ENCODE measurements at regions not wholly inside any gene's neighbourhood (a gene's known extent, or its start where the extent isn't known, plus 50 kb on each side); places are given as distances from the start of the nearest gene placed in this dataset.
"Not testable (repeated sequence)": the region's sequence is repeated elsewhere in the genome, so short reads cannot be mapped to it uniquely, and the experiment has no call there.

DNA sequence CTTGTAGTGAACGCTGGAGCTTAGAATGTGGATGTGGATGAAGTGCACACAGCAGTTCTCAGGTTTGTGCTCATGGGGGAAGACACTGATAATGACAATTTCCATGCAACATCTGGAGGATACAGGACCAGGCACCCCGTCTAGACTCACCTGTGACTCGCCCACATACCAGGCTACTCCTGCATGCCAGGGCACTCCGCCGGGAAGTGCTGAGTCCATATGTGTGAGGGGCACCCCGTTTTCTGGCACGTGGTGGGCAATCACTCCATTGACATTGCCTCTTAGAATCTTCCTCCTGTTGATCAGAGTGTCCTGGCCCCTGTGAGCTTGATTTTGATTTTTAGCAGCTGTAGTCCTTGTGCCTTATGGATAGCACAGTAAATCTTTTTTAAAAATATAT is 90.9 kb upstream of the LRPAP1 start:
- H3F3A ChIP-seq (ENCODE audit: insufficient read depth) = no peaks in the 10 kb centered on the region
- H3K9me3 ChIP-seq (ENCODE audit: low read depth) = no peaks in the 10 kb centered on the region
- no peak overlapping the region for H3K27ac ChIP-seq
- no peak overlapping the region for H3K4me2 ChIP-seq (ENCODE audit: unreplicated experiment)
- DNase-seq = no peak
- H2AFZ ChIP-seq = no peak overlapping the region
- no peaks in the 10 kb centered on the region for H3K79me2 ChIP-seq (ENCODE audit: insufficient read depth)
- H3K27me3 ChIP-seq (replicated peaks; ENCODE audit: insufficient read depth) = peaks cover 13% of the 10 kb centered on the region
- no peaks in the 10 kb centered on the region for H4K20me1 ChIP-seq (ENCODE audit: insufficient read depth)
- no peaks in the 10 kb centered on the region for H3K4me1 ChIP-seq (ENCODE audit: insufficient read depth)
- H3K4me3 ChIP-seq = no peak overlapping the region
- WGBS, 2 experiments (ENCODE audit: low coverage in 1 of 2, low lambda C conversion rate in 2 of 2, missing lambda C conversion rate in 2 of 2) = 28 to 43% methylated on average over 7 of the region's 7 CpGs
- H3K9me2 ChIP-seq (ENCODE audit: insufficient read depth) = no peaks in the 10 kb centered on the region
- in situ Hi-C loops (cut with MboI) = no loop called here
- H3K9ac ChIP-seq = no peak overlapping the region
- no peaks in the 10 kb centered on the region for H3K36me3 ChIP-seq (ENCODE audit: low read depth)
- no peak for TF ChIP-seq EZH2 (IDR thresholded peaks at IDR 0.05; ENCODE audit: insufficient read depth, poor library complexity, severe bottlenecking)
- no peak for TF ChIP-seq EZH2phosphoT487 (IDR thresholded peaks at IDR 0.05; ENCODE audit: insufficient read depth, low read depth)

DNA sequence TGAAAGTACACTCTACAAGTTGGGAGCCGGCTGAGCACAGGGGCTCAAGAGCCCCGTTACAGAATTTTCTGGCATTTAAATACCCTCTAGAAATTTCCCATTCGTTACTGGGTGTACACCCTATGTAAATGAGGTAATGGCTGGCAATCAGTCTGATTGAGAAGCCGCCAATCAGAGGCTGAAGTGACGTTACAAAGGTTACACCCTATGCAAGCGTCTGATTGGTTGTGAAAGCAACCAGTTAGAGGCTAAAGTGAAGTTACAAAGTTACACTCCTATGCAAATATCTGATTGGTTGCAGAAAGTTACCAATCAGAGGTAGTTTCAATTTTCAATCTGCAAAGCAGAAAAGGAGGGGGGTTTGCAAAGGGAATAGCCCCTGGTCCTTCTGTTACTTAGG is 88.1 kb upstream of the LRPAP1 start:
- H3K4me1 ChIP-seq (ENCODE audit: insufficient read depth); DNase-seq; in situ Hi-C loops (cut with MboI): not testable (repeated sequence)

DNA sequence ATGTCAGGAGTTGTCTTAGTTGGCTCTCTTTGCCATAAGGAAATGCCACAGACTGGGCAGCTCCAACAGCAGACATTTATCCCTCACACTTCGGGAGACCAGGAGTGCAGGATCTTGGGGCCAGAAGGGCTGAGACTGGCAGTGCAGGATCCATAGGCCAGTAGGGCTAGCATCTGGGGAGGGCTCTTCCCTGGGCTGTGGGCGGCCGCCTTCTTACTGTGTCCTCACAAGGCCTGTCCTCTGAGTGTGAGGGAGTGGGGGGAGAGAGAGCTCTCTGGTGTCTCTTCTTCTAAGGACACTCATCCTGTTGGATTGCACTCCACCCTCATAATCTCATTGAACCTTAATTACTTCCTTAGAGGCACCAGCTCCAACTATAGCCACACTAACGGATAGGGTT is 87.5 kb upstream of the LRPAP1 start:
- H3K9me3 ChIP-seq (ENCODE audit: low read depth); H3F3A ChIP-seq (ENCODE audit: insufficient read depth); H3K4me2 ChIP-seq (ENCODE audit: unreplicated experiment); DNase-seq; H2AFZ ChIP-seq; H3K27me3 ChIP-seq (replicated peaks; ENCODE audit: insufficient read depth); H3K4me1 ChIP-seq (ENCODE audit: insufficient read depth); H4K20me1 ChIP-seq (ENCODE audit: insufficient read depth); in situ Hi-C loops (cut with MboI); H3K79me2 ChIP-seq (ENCODE audit: insufficient read depth); H3K9ac ChIP-seq; H3K27ac ChIP-seq; H3K36me3 ChIP-seq (ENCODE audit: low read depth); H3K9me2 ChIP-seq (ENCODE audit: insufficient read depth); H3K4me3 ChIP-seq: not testable (repeated sequence)
- 51 to 61% methylated on average over 4 of the region's 4 CpGs for WGBS, 2 experiments (ENCODE audit: low coverage in 1 of 2, low lambda C conversion rate in 2 of 2, missing lambda C conversion rate in 2 of 2)

More for the DNA sequence above, 88.1 kb upstream of the LRPAP1 start:
- H3K9me2 ChIP-seq (ENCODE audit: insufficient read depth); H3K9me3 ChIP-seq (ENCODE audit: low read depth); H3K27ac ChIP-seq; H3K36me3 ChIP-seq (ENCODE audit: low read depth); H3K27me3 ChIP-seq (replicated peaks; ENCODE audit: insufficient read depth); H3F3A ChIP-seq (ENCODE audit: insufficient read depth); H3K9ac ChIP-seq; H4K20me1 ChIP-seq (ENCODE audit: insufficient read depth); H3K79me2 ChIP-seq (ENCODE audit: insufficient read depth); H2AFZ ChIP-seq; H3K4me2 ChIP-seq (ENCODE audit: unreplicated experiment); H3K4me3 ChIP-seq: not testable (repeated sequence)
- WGBS, 2 experiments (ENCODE audit: low coverage in 1 of 2, low lambda C conversion rate in 2 of 2, missing lambda C conversion rate in 2 of 2) = 22 to 25% methylated on average over 6 of the region's 6 CpGs

DNA sequence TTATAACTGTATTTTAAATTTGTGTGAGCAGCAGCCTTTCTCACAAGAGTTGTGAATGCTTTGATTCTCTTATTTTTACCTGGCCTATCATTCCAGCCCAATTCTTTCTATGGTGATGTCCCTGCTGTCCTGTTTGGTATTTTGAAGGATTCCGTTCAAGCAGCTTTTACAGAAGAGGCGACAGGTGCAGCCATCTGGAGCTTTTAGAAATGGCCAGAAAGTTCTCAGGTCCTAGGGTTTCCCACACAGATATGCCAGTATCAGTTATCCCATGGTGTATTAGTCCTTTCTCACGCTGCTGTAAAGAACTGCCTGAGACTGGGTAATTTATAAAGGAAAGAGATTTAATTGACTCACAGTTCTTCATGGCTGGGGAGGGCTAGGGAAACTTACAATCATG is 86.1 kb upstream of the LRPAP1 start:
- H3K4me1 ChIP-seq (ENCODE audit: insufficient read depth); H3K79me2 ChIP-seq (ENCODE audit: insufficient read depth); H3K27me3 ChIP-seq (replicated peaks; ENCODE audit: insufficient read depth); H3K36me3 ChIP-seq (ENCODE audit: low read depth); H3K9ac ChIP-seq; H3F3A ChIP-seq (ENCODE audit: insufficient read depth); H3K27ac ChIP-seq; H3K9me2 ChIP-seq (ENCODE audit: insufficient read depth); H3K4me2 ChIP-seq (ENCODE audit: unreplicated experiment); H3K9me3 ChIP-seq (ENCODE audit: low read depth); DNase-seq; in situ Hi-C loops (cut with MboI); H2AFZ ChIP-seq; H4K20me1 ChIP-seq (ENCODE audit: insufficient read depth); H3K4me3 ChIP-seq: not testable (repeated sequence)
- WGBS, 2 experiments (ENCODE audit: low coverage in 1 of 2, low lambda C conversion rate in 2 of 2, missing lambda C conversion rate in 2 of 2) = 20 to 23% methylated on average over 3 of the region's 3 CpGs

DNA sequence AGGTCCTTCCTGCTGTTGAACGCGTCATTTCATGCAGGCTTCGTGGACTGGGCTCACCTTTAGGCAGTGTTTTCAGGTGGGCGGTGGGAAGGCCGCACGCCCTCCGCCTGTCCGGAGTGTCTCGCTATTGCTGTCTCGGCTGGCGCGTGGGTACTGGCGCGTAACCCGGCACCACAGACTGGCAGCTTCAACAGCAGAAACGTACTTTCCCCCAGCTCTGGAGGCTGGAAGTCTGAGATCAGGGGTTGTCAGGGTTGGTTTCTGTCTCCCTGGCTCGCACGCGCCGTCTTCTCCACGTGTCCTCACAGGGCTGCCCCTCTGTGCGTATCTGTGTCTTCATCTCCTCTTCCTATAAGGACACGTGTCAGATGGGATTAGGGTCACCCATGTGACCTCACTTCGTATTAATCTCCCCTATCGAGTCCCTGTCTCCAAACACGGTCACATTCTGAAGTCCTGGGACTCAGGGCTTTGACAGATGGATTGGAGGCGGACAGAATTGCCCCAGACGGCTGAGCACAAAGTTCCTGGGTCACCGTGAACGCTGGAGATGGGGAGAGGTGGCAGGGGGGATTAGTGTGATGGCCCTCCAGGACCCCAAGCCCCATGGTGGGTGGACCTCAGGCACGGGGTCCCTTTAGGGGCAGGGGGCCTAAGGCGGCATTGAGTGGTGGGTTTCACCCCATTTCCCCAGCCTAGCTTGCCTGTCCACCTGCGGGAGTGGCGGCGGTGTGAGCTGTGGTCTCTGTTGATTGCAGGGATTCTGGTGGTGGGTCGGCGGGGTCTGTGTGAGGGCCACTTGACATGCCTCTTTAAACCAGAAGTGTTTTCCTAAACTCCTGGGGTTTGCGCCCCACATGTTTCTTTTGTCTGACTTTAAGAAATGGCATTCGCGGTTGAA is 83.4 kb upstream of the LRPAP1 start:
- WGBS, 2 experiments (ENCODE audit: low coverage in 1 of 2, low lambda C conversion rate in 2 of 2, missing lambda C conversion rate in 2 of 2) = 77 to 78% methylated on average over 40 of the region's 40 CpGs
- TF ChIP-seq EZH2phosphoT487 (IDR thresholded peaks at IDR 0.05; ENCODE audit: insufficient read depth, low read depth) (no peak), EZH2 (IDR thresholded peaks at IDR 0.05; ENCODE audit: insufficient read depth, poor library complexity, severe bottlenecking) (no peak)
- Histone ChIP-seq H3K4me3 (no peak overlapping the region), H2AFZ (no peak overlapping the region), H3K27me3 (replicated peaks; ENCODE audit: insufficient read depth) (0 out of 2 replicates have a peak, but pooled peaks cover 4% of the 10 kb centered on the region), H3K79me2 (ENCODE audit: insufficient read depth) (no peaks in the 10 kb centered on the region), H3K9ac (no peak overlapping the region), H3K4me2 (ENCODE audit: unreplicated experiment) (no peak overlapping the region), H3K27ac (no peak overlapping the region), H4K20me1 (ENCODE audit: insufficient read depth) (no peaks in the 10 kb centered on the region), H3K36me3 (ENCODE audit: low read depth) (no peaks in the 10 kb centered on the region), H3K9me3 (ENCODE audit: low read depth) (no peaks in the 10 kb centered on the region), H3K4me1 (ENCODE audit: insufficient read depth) (no peaks in the 10 kb centered on the region), H3F3A (ENCODE audit: insufficient read depth) (no peaks in the 10 kb centered on the region), H3K9me2 (ENCODE audit: insufficient read depth) (no peaks in the 10 kb centered on the region)
- DNase-seq = no peak
- in situ Hi-C loops (cut with MboI) = no loop called here

Data from GM23248 (cell line).